Posterior cingulate gyrus (tissue), 11 donors: ENCODE measurements at regions not wholly inside any gene's neighbourhood (a gene's known extent, or its start where the extent isn't known, plus 50 kb on each side); places are given as distances from the start of the nearest gene placed in this dataset.
"Not testable (repeated sequence)": the region's sequence is repeated elsewhere in the genome, so short reads cannot be mapped to it uniquely, and the experiment has no call there.

Experiments
- DNase-seq, 10 donors: peaks; one replicate each; pipeline versions ENCODE4 v3.0.0 to v3.0.0-alpha.2; 2020 to 2021; ENCODE audit warnings: mixed read lengths in 3 of 10
- intact Hi-C: fragments of 100-400 bp; cut with DNase I; formaldehyde crosslinking; loops from one replicate; pipeline ENCODE4 v1.15.1; 2023

DNA sequence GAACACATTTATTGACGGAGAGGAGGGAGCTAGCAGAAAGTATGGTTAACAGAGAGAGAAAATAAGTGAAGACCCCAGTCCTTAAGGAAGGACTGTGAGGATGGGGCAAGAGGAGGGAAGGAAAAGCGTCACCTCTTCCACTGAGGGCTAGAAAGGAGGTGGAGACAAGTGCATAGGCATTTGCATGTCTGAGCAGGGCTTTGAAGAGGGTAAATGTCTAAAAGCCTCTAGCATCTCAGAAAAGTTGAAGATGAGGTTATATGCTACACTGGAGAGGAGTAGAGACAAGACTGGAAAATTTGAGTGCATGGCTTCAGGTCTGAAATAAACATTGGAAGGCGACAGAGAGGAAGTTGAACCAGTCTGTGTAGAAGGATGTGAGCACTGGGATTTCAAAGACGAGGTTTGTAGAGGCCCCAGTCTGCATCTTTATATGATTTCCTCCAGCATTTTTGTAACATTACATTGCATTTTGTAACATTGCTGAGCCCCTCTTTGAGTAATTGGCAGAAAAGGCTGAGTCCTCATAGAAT is 98.5 kb upstream of the IFNG-AS1 start:
- intact Hi-C loops, result no loop called here
- no peak for DNase-seq

DNA sequence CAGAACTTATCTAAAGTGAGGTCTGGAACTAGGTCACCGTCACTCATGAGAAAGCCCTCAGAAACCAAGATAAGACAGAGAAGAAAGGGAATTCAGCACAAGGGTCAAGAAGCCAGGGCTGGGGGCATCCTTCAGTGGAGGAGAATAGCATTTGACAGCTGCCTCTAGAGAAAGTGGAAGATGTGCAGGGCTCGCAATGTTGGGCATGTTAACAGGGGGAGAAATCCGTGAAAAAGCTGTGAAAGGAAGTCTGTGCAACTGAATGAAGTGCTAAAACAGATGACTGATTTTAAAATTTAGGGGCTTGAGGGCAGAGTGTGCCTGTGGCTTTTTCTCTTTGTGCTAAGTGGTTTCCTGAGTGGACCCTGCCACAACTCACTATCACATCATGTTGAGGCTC is 97.7 kb upstream of the IFNG-AS1 start:
- no peak for DNase-seq
- intact Hi-C loops, result no loop called here

DNA sequence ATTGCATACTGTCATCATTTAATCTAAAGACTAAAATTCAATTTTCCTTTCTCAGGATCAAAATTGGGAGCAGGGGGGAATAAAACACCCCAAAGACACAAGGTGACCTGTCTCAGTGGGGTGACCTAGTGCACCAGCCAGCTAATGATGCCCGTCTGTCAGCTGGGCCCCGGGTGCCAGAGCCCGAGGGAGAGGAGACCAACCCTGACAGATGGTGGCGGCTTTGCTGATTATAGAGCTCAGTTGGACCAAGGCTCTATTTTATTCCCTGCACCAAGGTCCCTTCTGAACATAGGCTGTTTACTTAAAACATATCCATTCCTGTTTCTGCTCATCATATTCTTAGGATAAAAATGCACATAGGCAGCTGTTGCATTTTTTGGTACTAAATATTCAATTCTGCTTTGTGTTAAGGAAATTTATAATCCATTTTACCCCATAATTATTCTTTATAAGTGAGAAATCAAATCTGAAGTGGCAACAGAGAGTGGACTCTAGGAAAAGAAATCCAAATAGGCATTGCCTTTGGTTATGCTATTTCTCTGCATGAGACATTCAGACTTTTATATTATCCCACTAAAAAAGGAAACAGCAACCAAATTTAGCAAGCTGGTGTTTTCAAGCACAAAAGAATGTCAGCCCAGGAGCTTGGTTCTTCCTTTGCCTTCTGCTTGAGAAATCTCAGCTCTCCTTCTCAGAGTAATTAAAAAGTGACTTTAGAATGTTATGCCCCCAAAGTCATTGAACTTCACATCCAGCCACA is 96.8 kb upstream of the IFNG-AS1 start:
- intact Hi-C loops, result no loop called here
- DNase-seq, result no peak

DNA sequence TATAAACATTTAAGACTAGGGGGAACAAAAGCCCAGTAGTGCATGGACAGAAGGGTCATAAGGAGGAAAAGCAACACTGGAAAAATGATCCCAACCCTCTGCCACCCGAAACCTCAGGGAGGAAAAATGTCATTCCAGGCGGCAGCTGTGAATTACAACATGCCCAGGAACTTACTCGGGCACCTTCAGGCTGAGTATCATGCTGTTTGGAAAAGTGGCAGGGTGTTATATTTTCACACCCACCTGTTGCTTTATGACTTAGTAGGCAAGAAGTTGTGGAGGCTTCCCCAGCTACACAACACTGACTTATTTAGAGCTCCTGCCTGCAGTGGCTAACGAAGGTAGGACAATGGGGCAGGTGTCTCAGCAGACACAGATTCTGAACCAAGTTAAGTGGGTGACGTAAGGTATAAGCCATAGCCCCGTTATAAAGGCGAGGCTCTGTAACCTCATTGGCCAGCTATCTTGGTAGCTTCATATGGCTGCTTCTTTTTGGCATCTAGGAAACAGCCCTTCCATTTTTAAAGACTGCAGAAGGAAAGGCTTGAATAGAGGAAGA is 96.1 kb upstream of the IFNG-AS1 start:
- intact Hi-C loops, result no loop called here
- DNase-seq, result no peak

DNA sequence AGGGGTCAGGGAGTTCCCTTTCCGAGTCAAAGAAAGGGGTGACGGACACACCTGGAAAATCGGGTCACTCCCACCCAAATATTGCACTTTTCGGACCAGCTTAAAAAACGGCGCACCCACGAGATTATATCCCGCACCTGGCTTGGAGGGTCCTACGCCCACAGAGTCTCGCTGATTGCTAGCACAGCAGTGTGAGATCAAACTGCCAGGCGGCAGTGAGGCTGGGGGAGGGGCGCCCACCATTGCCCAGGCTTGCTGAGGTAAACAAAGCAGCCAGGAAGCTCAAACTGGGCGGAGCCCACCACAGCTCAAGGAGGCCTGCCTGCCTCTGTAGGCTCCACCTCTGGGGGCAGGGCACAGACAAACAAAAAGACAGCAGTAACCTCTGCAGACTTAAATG is 88.8 kb upstream of the IFNG-AS1 start:
- intact Hi-C loops, DNase-seq: not testable (repeated sequence)

DNA sequence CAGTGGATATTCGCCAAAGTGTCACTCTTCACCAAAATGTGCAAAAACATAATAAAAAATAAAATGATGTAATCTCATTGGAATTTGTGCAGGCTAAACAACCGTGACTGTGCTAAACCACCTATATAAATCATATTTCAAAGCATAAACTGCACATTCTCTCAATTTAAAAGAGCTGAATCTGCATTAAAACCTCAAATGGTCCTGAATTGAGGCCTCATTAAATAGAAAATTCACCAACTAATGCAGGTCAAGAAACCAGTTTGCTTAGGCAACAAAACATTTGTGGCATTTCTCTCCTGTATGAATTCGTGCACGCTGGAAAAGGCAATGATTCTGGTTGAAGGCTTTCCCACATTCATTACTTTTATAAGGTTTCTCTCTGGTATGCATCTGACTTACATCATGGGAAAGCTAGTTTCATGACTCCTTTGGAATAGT is 80.1 kb upstream of the IFNG-AS1 start:
- intact Hi-C loops, result no loop called here
- DNase-seq, result no peak

DNA sequence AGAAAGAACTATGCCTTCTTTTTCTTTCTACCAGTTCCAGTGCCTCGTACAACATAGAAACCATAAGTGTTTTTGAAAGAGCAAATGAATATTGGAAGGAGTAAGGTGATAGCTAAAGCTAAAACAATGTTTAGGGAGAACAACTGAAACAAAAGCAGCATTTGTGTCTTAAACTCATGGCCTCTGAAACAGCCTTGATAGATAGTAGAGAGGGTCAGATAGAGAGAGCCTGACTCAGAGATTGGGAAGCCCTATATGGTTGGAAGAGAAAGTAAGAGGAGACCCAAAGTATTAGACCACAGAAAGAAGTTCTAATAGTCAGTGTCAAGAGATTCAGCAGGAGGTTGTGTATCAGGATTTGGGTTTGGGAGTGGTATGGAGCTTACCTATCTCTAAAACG is 79.6 kb upstream of the IFNG-AS1 start:
- intact Hi-C loops, result no loop called here
- DNase-seq, result no peak

DNA sequence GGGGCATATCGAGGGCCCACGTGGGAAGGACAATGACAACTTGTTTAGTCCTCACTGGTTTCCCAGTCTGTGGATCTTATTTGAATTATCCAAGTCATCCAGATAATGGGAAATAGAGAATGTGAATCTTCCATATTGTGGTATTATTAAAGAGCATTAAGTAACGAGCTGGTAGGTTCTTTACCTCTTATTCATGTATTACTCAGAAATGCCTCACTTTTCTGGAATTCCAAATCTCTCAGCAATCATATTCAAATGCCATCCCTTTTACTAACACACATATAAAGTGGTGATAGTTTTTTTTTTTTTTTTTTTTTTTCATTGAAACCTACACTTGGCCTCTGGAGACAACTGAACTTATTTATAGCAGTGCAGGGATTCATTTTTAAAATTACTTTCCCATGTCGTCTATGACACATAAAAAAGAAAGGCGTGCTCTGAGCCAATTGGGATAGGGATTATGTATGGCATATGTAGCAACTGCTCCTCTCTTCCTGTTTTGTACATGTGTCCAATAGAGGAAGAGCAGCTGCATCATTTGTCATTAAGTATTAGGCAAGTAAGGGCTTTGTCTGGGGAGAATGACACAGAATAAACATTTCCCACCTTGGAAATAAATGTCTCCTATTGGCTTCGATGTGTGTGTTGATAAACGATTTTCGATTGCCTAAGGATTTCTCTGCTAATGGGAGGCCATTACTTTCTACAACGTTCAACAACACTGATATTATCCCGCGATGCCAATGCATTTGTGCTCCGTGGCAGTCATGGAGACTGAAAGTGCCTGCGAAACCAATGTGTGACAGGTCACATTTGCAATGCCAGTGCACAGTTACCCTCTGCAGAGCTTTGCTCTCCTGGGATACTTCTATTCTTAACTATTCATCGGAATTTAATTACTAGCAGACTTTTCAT is 78.6 kb upstream of the IFNG-AS1 start:
- DNase-seq, result no peak
- intact Hi-C loops, result no loop called here

DNA sequence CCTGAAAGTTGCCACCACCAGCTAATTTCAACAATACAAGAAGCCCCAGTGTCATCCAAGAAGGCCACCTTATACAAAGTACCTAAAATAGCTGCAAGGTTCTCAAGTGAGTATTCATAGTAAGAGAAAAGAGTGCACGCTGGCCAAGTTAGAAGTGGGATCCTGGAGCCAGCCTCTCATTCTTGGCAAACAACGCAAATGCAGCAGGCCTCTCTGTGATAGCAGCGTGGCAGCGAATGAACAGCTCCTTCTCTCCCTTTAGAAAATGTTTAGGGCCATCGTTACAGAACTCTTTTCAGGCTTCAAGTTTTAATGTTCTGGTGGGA is 78.0 kb upstream of the IFNG-AS1 start:
- intact Hi-C loops, result no loop called here
- no peak for DNase-seq

DNA sequence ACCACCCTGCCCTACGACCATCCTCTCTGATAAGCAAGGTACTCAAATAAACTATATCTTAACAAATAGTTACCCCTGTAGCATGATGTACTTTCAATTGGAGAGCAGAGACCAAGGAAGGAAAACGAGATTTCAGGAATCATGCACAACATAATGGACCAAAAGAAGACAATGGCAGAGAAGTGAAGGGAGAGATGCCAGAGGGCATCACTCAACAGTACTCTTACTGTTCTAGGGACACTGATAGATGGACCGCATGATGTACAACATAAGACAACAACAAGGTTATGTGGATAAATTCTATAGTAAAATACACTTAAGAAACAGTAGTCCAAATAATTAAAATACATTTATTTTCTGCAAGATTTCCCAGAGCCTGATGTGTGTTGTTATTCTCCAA is 77.5 kb upstream of the IFNG-AS1 start:
- intact Hi-C loops, result no loop called here
- no peak for DNase-seq

DNA sequence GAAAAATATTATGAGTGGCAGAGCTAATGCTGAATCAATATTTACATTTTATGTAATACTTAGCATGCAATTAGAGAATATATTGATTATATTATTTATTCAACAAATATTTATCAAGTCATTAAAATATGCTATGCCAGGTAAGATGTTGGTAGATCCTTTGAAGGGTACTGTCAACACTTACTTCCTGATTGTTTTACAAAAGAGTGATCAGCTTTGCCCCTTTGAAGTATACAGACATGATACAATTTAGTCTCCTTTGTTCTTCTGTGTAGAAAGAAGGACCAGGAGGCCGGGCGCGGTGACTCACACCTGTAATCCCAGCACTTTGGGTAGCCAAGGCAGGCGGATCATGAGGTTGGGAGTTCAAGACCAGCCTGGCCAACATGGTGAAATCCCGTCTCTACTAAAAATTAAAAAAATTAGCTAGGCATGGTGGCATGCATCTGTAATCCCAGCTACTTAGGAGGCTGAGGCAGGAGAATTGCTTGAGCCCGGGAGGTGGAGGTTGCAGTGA is 73.9 kb upstream of the IFNG-AS1 start:
- peak in 1 of 10 donors; percentile 61 for DNase-seq
- intact Hi-C loops, result no loop called here

DNA sequence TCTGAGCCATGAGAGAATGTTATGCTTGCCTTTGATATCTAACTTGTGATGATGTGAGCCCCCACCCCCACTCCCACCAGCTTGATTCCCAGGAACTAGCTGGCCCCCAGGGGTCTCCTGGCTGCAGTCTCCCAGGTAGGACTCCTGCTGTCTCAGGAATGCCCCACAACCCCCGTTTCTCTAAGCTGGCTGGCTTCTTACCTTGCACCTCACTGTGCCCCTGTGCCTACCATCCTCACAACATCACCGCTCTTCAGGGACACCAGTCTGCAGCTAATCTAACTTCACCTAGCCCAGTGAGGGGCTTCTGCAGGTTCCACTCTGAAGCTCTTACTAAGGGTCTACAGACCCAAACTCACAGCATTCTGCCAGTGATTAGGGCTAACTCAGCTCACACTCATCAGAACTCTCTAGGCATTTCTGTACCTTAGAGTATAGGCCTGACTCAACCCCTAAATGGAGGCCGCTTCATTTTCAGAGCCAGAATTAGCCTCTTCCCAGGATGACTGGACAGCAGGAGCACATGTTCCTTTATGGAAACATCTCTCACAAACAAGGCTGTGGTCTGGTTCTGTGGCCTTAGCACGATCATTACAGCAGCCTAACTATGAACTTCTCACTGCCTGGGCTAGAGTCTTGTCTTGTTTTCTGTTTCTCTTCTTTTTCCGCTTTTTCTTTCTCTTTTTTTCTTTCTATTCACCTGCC is 72.8 kb upstream of the IFNG-AS1 start:
- intact Hi-C loops, result no loop called here
- no peak for DNase-seq

DNA sequence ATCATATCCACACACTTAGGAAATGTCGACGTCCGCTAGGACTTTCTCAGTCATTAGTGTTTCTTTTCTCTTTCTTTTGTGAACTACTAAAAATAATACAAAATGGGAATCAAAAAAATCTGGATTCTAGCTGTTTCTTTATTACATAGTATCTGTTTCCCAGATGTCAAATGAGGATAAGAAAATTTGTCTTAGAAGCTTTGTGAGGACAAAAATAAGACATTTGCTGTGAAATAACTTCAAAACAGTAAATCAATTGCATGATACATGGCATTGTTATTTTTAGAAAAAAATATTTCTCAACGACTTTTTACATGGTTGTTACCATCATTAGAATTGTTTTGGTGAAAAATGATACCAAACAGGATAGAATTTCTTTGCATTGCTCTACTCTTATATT is 71.4 kb upstream of the IFNG-AS1 start:
- intact Hi-C loops, result no loop called here
- DNase-seq, result no peak

DNA sequence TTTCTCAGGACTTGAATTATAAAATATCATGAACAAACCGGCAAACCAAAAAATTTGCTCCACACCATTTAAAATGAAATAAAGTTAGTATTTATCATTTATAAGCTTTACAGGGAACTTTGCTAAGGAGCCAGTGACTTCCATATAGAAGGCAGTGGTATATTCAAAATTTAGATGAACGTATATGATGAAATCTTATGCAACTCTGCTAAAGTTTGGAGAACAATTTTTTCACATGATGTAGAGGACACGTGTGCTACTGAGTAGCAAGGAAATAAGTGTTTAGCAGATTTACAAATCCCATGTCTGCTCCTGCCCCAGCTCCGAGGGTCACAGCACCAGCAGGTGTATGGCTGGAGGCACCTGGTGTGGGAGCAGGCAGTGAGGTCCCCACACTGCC is 70.8 kb upstream of the IFNG-AS1 start:
- no peak for DNase-seq
- intact Hi-C loops, result no loop called here

DNA sequence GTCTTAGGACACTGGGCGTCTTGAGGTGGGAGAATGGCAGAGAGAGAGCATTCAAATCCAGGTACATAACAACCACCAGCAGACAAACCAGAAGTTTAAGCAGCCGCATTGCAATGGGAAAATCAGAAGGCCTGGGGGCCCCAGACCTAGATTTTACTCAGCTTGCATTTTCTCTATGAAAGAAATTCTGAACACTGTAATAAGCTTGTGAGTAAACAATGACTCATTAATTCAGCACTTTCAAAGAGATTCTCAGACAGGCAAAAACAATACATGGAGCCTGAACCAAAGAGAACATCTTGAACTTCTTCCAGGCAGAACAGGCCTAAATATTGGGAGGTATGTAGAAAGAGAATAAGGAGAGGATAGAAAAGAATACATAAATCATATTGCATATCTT is 69.8 kb upstream of the IFNG-AS1 start:
- intact Hi-C loops, result no loop called here
- no peak for DNase-seq

DNA sequence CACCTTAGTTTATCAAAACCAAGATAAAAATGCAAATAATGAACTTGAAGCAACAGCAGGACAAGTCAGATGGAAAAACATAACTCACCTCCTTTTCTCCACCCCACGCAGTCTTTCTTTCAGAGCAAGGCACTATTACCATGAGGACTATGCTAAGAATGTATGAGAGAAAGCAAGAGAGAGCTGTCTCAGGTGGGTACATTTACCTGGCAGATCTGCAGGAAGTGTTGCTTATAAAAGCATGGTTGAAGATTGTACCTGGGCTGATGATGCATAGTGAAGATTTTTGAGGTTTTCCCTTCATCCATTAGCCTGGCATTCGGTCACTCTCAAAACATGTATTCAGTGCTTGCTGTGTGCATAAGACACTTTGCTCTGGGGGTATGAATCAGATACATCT is 68.8 kb upstream of the IFNG-AS1 start:
- intact Hi-C loops, result no loop called here
- no peak for DNase-seq

DNA sequence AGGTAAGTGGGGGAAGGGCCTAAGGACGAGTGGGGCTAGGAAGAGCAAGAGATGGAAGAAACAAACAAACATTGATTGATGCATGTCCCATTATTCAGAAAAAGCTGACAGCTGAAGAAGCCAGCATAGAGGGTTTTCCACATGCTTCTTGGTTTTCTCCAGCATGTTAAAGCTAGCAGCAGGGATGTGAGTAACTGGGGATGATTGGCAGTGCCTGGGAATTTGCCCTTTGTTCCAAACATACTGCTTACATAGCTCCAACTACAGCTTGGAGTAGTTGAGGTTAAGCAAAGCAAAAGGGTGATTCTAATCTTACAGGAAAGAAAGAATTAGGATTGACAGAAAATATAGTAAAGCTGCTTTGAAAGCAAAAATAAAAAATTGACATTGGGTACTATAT is 68.0 kb upstream of the IFNG-AS1 start:
- no peak for DNase-seq
- intact Hi-C loops, result no loop called here

DNA sequence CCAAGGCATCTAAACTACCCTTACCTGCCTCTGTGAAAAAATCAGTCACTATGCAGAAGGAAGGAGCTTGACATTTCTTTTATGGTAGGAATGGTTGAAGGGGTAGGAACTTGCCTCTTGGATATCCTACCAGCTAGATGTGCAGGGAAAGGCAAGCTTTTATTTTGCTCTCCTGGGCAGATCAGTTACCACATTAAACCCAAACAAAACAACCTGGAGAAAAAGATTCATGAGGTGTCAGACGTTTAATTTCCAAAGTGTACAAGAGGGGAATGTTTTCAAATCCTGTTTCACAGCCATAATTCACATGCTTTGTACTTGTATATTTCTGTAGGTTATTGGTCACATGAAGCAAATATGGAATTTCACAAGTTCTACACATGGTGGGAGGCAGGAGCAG is 67.0 kb upstream of the IFNG-AS1 start:
- intact Hi-C loops, result no loop called here
- DNase-seq, result no peak

DNA sequence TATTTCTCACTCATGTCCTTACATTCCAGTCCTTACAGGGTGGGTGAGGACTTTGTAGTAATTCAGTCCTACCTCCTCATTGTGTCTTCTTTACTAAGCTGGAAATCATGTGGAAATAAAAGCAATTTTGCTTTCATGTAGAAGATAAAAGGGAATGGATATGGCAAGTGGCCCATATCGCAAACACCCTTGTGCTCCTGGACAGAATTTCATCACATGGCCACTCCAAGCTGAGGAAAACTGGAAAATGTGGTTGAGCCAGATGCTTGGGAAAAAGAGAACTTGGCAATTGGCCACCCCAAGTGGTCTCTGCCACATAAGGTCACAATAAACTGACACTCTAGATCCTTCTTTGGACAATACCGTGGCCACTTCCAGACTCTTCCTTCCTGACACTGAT is 64.2 kb upstream of the IFNG-AS1 start:
- DNase-seq, result no peak
- intact Hi-C loops, result no loop called here

DNA sequence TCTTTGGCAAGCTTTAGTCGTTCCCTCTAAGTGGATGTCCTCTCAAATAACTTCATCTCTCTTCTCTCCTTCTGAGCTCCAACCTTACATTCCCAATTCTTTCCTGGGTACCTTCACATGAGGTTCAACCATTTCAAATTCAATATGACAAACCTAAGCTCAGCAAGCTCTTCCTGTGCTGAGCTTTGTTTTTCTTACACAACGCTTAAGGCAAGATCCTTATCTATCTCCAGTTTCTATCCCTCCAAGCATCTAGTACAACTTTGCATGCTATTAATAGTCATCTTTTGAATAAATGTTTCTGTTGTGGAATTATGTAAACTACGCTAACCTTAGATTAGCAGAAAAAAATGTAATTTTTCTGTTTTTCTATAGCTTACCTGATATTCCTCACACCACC is 63.7 kb upstream of the IFNG-AS1 start:
- intact Hi-C loops, result no loop called here
- DNase-seq, result no peak

DNA sequence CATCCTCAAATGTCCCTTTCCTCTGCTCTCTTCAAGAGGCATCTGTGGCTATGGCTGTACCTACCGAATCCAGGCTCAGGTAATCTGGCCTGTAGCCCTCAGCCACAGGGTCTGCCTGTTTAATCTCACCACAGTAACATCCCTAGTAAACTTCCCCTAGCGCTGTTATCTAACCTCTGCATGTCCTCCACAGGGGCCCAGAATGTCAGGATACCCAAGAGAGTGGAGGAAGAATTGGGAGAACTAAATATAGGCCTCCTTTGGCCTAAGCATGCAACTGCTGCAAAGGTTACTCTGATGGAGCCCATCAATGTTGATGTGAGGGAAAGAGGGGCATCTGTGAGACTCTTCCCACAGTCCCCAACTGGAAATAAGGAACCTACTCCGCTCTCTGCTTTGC is 63.2 kb upstream of the IFNG-AS1 start:
- no peak for DNase-seq
- intact Hi-C loops, result no loop called here
